ENCODE measurements at regions not wholly inside any gene's neighbourhood (a gene's known extent, or its start where the extent isn't known, plus 50 kb on each side); places are given as distances from the start of the nearest gene placed in this dataset.
A peak's percentile ranks its signal among the peaks of the same experiment; 100 is the strongest.

- DNase-seq, result no peak
These were observed 492.6 kb downstream of the TUSC7 start for GRCh38 chr3:117201901-117202774.

GRCh38 chr3:117217355-117217754 is 507.8 kb downstream of the TUSC7 start:
- no peak for DNase-seq

- DNase-seq, result no peak
These were observed 508.3 kb downstream of the TUSC7 start for GRCh38 chr3:117217760-117218316.

GRCh38 chr3:117218641-117219048 is 509.1 kb downstream of the TUSC7 start:
- no peak for DNase-seq

GRCh38 chr3:117219296-117219695 is 509.7 kb downstream of the TUSC7 start:
- DNase-seq, result no peak

- no peak for DNase-seq
These were observed 517.4 kb downstream of the TUSC7 start for GRCh38 chr3:117226932-117227331.

- no peak for DNase-seq
These were observed 518.9 kb downstream of the TUSC7 start for GRCh38 chr3:117228466-117228865.

- no peak for DNase-seq
These were observed 521.3 kb downstream of the TUSC7 start for GRCh38 chr3:117230924-117231323.

- DNase-seq, result no peak
These were observed 524.8 kb downstream of the TUSC7 start for GRCh38 chr3:117234331-117234730.

- DNase-seq, result no peak
These were observed 525.7 kb downstream of the TUSC7 start for GRCh38 chr3:117235304-117235703.

- DNase-seq, result peak; percentile 77
These were observed 529.2 kb downstream of the TUSC7 start for GRCh38 chr3:117238806-117239205.

GRCh38 chr3:117243657-117244056 is 534.1 kb downstream of the TUSC7 start:
- no peak for DNase-seq

- DNase-seq, result no peak
These were observed 537.4 kb downstream of the TUSC7 start for GRCh38 chr3:117246771-117247555.

GRCh38 chr3:117248153-117248552 is 538.6 kb downstream of the TUSC7 start:
- DNase-seq, result no peak

GRCh38 chr3:117252208-117252607 is 542.6 kb downstream of the TUSC7 start:
- no peak for DNase-seq

GRCh38 chr3:117252651-117253050 is 543.1 kb downstream of the TUSC7 start:
- DNase-seq, result no peak

GRCh38 chr3:117253636-117254035 is 544.1 kb downstream of the TUSC7 start:
- no peak for DNase-seq

- no peak for DNase-seq
These were observed 545.4 kb downstream of the TUSC7 start for GRCh38 chr3:117254985-117255384.

GRCh38 chr3:117255736-117256135 is 546.2 kb downstream of the TUSC7 start:
- DNase-seq, result no peak

GRCh38 chr3:117261983-117262421 is 552.4 kb downstream of the TUSC7 start:
- DNase-seq, result no peak

GRCh38 chr3:117263270-117263669 is 553.7 kb downstream of the TUSC7 start:
- no peak for DNase-seq

- no peak for DNase-seq
These were observed 554.2 kb downstream of the TUSC7 start for GRCh38 chr3:117263745-117264144.

- DNase-seq, result no peak
These were observed 554.8 kb downstream of the TUSC7 start for GRCh38 chr3:117264204-117264994.
